Activated CD4-positive, alpha-beta T cell treated with anti-CD3 and anti-CD28 coated beads for 4 hours (primary cell): ENCODE measurements at regions not wholly inside any gene's neighbourhood (a gene's known extent, or its start where the extent isn't known, plus 50 kb on each side); places are given as distances from the start of the nearest gene placed in this dataset.

Source experiments
- DNase-seq, 2 donors: peaks; one replicate each; pipeline ENCODE4 v3.0.0-alpha.2; 2020

DNA sequence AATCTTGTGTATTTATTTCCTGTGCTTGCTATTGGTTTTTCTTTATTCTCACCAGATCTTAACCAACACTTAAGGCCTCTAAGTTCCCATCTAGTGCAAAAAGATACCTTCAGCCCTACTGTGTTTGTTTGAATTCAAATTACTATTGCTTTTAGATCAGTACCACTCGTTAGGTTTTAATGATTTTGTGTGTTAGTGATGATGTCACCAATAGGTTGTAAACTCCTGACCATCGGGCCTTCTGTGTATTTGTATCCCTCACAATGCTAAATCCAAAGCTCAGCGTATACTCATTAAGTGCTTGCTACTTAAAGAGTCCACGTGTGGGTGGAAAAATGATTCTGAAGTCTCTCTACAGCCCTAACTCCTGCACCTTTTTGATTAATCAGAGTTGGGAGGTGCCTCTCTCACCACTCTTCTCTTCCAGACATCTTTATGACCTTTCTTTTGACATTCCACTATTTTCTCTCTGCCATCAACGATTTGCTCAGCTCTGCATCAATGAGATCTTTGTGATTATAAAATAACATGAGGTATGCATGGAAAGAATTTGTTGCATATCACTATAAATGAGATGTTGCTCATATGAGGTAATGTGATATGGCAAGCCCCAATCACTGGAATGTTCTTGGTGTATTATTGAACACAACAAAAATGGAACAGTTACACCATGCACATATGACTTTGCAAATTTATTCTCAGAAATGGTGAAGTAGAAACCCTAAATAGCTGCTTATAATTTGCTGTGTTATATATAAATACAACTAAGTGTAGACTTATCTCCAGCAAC lies 55.1 kb upstream of the LAMA2 start:
- DNase-seq: no peak

- no peak for DNase-seq
These were observed 56.3 kb upstream of the LAMA2 start for GRCh38 chr6:128826606-128827005.

- DNase-seq: no peak
These were observed 60.7 kb upstream of the LAMA2 start for GRCh38 chr6:128822271-128822670.

DNA sequence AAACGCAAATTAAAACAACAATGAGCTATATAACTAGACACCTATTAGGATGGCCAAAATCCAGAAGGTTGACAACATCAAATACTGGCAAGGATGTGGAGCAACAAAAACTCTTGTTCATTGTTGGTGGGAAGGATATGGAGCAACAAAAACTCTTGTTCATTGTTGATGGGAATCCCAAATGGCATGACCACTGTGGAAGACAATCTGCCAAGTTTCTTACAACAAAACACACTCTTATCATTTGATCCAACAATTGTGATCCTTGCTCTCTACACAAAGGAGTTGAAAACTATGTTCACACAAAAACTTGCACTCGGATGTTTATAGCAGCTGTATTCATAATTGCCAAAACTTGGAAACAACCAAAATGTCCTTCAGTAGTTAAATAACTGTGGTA lies 61.8 kb upstream of the LAMA2 start:
- DNase-seq: no peak

- DNase-seq: no peak
These were observed 74.1 kb upstream of the LAMA2 start for GRCh38 chr6:128808856-128809255.

DNA sequence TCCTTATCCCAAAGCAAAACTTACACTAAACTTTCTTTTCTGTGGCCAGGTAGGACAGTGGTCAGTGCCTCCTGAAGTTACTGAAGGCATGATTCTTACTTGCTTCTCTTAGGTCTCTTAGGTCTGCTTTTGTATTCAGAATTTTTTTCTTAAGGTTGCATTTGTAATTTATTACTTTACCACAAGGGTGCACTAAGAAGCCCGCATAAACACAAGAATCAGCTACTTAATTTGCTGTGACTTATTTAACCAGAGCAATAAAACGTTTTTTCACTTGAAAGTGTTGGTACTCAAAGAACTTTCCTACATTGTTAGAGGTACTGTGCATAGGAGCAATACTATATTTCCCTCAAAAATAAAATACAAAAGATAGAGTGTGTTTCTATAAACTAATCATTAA lies 75.4 kb upstream of the LAMA2 start:
- no peak for DNase-seq

GRCh38 chr6:128806261-128806660 lies 76.7 kb upstream of the LAMA2 start:
- no peak for DNase-seq

DNA sequence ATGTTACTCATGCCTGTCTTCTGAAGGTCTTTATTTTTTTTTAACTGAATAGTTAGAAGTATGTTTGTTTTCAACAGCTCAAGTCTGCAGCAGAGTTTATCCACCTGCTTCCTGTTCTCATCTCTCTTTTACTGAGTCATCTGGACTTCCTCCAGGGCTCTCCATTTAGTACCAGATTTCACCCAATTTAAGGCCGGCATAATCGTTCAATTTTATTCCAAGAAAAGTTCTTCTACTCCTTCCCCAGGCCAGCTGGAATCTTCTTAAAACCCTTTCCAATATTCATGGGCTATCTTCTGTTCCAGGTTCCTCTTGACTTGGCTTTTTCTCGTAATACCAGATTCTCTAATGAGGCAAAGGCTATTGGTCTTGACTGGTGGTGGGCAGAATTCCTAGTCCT lies 79.0 kb upstream of the LAMA2 start:
- no peak for DNase-seq

GRCh38 chr6:128801621-128802020 lies 81.3 kb upstream of the LAMA2 start:
- DNase-seq: no peak

- DNase-seq: no peak
These were observed 98.7 kb upstream of the LAMA2 start for GRCh38 chr6:128784266-128784665.

DNA sequence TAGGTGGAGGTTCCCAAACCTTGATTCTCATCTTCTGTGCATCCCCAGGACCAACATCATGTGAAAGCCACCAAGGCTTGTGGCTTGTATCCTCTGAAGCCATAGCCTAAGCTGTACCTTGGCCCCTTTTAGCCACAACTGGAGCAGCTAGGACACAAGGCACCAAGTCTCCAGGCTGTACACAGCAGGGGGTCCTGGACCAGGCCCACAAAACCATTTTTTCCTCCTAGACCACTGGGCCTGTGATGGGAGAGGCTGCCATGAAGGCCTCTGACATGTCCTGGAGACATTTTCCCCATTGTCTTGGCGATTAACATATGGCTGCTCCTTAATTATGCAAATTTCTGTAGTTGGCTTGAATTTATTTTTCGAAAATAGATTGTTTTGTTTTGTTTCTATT lies 114.8 kb upstream of the LAMA2 start:
- no peak for DNase-seq

DNA sequence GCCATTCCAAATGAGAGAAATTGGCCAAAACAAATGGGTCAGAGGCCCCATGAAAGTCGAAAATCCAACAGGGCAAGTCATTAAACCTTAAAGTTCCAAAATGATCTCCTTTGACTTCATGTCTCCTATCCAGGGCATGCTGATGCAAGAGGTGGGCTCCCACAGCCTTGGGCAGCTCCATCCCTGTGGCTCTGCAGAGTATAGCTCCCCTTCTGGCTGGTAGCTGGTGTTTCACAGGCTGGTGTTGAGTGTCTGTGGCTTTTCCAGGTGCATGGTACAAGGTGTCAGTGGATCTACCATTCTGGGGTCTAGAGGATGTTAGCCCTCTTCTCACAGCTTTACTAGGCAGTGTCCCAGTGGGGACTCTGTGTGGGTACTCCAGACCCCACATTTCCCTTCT lies 115.2 kb upstream of the LAMA2 start:
- no peak for DNase-seq

- DNase-seq: no peak
These were observed 115.8 kb upstream of the LAMA2 start for GRCh38 chr6:128767150-128767549.

GRCh38 chr6:128763599-128764300 lies 119.2 kb upstream of the LAMA2 start:
- no peak for DNase-seq

DNA sequence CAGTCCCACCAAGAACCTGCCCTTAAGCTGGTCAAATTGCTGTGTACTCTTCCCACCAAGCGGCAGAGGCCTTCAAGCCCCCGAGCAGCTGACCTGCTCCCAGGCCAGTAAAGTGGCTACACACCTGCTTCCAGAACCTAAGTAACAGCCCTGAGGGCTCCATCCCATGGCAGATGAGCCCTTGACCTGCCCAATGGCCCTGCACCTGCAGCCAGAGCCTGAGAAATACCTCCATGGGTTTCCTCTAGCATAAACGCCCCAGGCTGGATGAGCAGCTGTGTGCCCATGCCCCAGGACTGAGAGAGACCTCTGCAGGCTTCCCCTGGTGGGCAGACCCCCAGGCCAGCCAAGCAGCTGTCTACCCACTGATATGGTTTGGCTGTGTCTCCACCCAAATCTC lies 123.0 kb upstream of the LAMA2 start:
- no peak for DNase-seq

DNA sequence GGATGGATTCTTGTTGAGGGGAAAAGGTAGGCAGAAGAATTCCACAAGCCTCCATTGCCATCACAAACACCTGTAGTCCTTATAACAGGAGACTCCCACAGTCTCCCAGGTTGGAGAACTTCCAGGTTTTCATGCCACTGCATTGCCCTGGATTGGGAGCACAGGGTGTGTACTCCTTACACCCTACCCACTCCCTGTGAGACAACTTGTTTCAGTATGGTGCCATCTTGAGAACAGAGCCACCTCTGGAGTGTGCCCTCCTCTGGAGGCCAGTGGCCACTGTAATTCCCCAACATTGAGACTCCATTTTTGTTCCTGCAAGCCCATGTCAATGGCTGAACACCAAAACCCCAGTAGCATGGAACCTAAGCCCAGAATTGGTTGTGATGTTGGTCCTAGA lies 123.5 kb upstream of the LAMA2 start:
- no peak for DNase-seq

DNA sequence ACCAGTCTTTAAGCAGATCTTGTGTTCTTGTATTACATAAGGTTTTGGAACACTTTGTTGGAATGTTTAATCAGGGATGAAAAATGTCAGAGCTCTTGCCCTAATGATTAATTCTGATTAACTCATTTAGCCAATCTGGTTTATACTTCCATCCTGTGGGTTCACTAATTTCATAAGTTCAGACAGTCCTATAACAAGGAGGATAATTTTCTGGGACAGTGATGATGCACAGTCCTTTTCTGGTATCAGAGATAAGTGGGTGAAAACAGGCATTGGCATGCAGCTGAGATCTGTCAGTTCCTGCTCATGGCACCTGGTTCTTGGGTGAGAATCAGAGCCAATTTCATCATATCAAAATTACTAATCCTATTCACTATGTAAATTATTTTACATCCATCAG lies 125.0 kb upstream of the LAMA2 start:
- DNase-seq: no peak

DNA sequence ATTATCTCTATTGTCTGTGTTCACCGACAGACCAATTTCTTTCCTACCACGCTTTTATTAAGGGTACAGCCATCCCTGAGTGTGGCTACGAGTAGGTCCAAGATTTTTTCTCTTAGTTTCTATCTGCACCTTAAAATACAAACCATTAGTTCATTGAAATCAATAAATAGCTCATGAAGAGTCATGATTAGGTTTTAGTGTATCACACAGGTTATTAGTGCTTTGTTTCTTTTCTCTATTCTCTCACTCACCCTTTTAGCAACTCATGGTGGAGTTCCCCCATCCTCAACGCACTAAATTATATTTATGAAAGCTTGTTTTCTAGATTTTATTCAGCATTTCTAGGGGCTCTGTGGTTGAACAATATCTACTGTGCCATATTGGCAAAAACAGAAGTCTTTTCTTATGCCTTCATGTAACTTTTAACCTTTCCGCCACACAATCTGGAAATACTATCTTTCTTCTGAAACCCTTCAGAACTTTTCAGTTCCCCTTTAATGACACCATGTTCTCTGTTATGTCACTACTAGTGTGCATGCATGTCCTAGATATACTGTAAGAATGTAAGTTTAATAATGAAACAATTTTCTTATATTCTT lies 128.2 kb upstream of the LAMA2 start:
- DNase-seq: no peak

- no peak for DNase-seq
These were observed 138.8 kb upstream of the LAMA2 start for GRCh38 chr6:128743974-128744765.

GRCh38 chr6:128742900-128743299 lies 140.0 kb upstream of the LAMA2 start:
- DNase-seq: no peak

GRCh38 chr6:128740951-128741350 lies 142.0 kb upstream of the LAMA2 start:
- no peak for DNase-seq

- DNase-seq: no peak
These were observed 143.8 kb upstream of the LAMA2 start for GRCh38 chr6:128739112-128739511.

DNA sequence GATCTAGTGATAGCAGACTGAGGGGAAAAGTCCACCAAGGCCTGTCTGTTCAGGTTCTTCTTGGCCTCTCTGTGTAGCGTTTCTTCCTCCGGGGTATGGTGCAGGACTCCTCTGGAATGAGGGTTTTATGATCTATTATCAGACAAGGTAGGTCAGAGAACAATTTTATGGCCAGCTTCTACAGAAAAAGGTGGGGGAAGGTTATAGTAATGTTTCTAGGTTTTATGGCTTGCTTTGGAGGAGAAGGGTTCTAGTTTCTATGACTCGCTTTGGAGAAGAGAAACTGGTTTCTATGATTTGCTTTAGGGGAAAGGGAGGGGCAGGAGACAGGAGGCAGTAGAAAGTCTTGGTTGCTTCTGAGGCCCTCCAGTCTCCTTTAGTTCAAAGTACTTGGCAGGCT lies 144.8 kb upstream of the LAMA2 start:
- no peak for DNase-seq
